GM12878 (cell line): ENCODE measurements at regions not wholly inside any gene's neighbourhood (a gene's known extent, or its start where the extent isn't known, plus 50 kb on each side); places are given as distances from the start of the nearest gene placed in this dataset.
A peak's percentile ranks its signal among the peaks of the same experiment; 100 is the strongest.

ENCODE experiments used
- BHLHE40 ChIP-seq, 2 experiments: fragments of 450-650 bp in 1 of 2; IDR thresholded peaks; 2 replicates each; pipeline ENCODE4 v1.6.1; 2011 to 2017; ENCODE audit warnings: low read depth in 2 of 2, borderline replicate concordance in 1 of 2, improper control_type of control experiment in 1 of 2, low read length in 1 of 2, mild to moderate bottlenecking in 1 of 2
- DPF2 ChIP-seq: fragments of 450-650 bp; IDR thresholded peaks from 2 replicates; pipeline ENCODE4 v1.6.1; 2017; ENCODE audit warnings: mild to moderate bottlenecking
- FOS ChIP-seq: IDR thresholded peaks from 3 replicates; pipeline ENCODE4 v1.6.1; 2011; ENCODE audit warnings: borderline replicate concordance; ENCODE audit not compliant: insufficient read length; ENCODE audit errors: extremely low read depth
- IKZF1 ChIP-seq: fragments of 450-650 bp; conservative IDR thresholded peaks from 2 replicates; pipeline ENCODE4 v1.6.1; 2017; ENCODE audit warnings: antibody characterized with exemption, mild to moderate bottlenecking
- MTA2 ChIP-seq: fragments of 450-650 bp; IDR thresholded peaks from 2 replicates; pipeline ENCODE4 v1.6.1; 2016; ENCODE audit warnings: low read depth, mild to moderate bottlenecking, moderate library complexity
- NFYA ChIP-seq: IDR thresholded peaks from 2 replicates; pipeline ENCODE4 v1.6.1; 2011; ENCODE audit warnings: low read depth, mild to moderate bottlenecking, low read length, improper control_type of control experiment, borderline replicate concordance
- PAX8 ChIP-seq: fragments of 450-650 bp; IDR thresholded peaks from 2 replicates; pipeline ENCODE4 v1.6.1; 2017; ENCODE audit warnings: mild to moderate bottlenecking, moderate library complexity
- RB1 ChIP-seq: fragments of 450-650 bp; formaldehyde crosslinking; IDR thresholded peaks from 2 replicates; pipeline ENCODE4 v1.6.1; 2017; ENCODE audit warnings: mild to moderate bottlenecking, borderline replicate concordance
- SIN3A ChIP-seq: IDR thresholded peaks from 2 replicates; pipeline ENCODE4 v1.6.1; 2012; ENCODE audit warnings: low read depth, low read length, improper control_type of control experiment
- SIX5 ChIP-seq: IDR thresholded peaks from 2 replicates; pipeline ENCODE4 v1.6.1; 2011; ENCODE audit warnings: mild to moderate bottlenecking, low read depth, low read length, moderate library complexity; ENCODE audit not compliant: severe bottlenecking
- STAT3 ChIP-seq: IDR thresholded peaks from 2 replicates; pipeline ENCODE4 v1.6.1; 2011; ENCODE audit warnings: low read depth, low read length, improper control_type of control experiment
- TBL1XR1 ChIP-seq: IDR thresholded peaks from 2 replicates; pipeline ENCODE4 v1.6.1; 2012; ENCODE audit warnings: low read depth, low read length, improper control_type of control experiment
- TCF3 ChIP-seq: IDR thresholded peaks from 2 replicates; pipeline ENCODE4 v1.6.1; 2012; ENCODE audit warnings: low read depth, mild to moderate bottlenecking, low read length, borderline replicate concordance; ENCODE audit not compliant: insufficient read depth
- TCF7 ChIP-seq: IDR thresholded peaks from 2 replicates; pipeline ENCODE4 v1.6.1; 2014; ENCODE audit warnings: antibody characterized with exemption, borderline replicate concordance
- TF ChIP-seq, protein P1 (sequence below): fragments of 450-650 bp; IDR thresholded peaks from 2 replicates; pipeline ENCODE4 v1.6.1; 2017; ENCODE audit warnings: mild to moderate bottlenecking, moderate library complexity
- TF ChIP-seq, protein P2 (sequence below): fragments of 450-650 bp; IDR thresholded peaks from 2 replicates; pipeline ENCODE4 v1.6.1; 2016; ENCODE audit warnings: mild to moderate bottlenecking
- TF ChIP-seq, protein P3 (sequence below): IDR thresholded peaks from 2 replicates; pipeline ENCODE4 v1.6.1; 2012; ENCODE audit warnings: low read depth, low read length, improper control_type of control experiment
- TF ChIP-seq, protein P4 (sequence below): fragments of 450-650 bp; formaldehyde crosslinking; IDR thresholded peaks from 2 replicates; pipeline ENCODE4 v1.5.0; 2022; ENCODE audit warnings: mild to moderate bottlenecking, missing genetic modification characterization
- TF ChIP-seq, protein P5 (sequence below): fragments of 450-650 bp; IDR thresholded peaks from 2 replicates; pipeline ENCODE4 v1.6.1; 2017; ENCODE audit warnings: antibody characterized with exemption, mild to moderate bottlenecking, moderate library complexity

DNA sequence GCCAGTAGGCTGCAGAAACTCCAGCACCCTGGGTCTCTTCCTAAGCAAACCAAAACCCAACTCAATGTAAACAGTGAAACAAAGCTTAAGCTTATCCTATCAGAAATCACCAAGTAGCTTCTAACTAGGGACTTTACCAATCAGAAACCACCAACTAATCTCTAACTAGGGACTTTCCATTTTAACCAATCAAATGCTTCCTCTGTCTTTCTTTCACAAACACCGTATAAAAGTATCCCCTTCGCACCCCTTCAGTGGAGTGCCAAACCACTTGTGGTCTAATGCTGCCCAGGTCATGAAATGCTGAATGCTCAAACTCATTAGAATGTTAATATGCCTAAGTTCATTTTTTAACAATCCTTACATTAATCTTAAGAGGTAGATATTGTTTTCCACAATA, 250.5 kb upstream of the DUSP10 start (continued):
- TF ChIP-seq, protein P1, sequence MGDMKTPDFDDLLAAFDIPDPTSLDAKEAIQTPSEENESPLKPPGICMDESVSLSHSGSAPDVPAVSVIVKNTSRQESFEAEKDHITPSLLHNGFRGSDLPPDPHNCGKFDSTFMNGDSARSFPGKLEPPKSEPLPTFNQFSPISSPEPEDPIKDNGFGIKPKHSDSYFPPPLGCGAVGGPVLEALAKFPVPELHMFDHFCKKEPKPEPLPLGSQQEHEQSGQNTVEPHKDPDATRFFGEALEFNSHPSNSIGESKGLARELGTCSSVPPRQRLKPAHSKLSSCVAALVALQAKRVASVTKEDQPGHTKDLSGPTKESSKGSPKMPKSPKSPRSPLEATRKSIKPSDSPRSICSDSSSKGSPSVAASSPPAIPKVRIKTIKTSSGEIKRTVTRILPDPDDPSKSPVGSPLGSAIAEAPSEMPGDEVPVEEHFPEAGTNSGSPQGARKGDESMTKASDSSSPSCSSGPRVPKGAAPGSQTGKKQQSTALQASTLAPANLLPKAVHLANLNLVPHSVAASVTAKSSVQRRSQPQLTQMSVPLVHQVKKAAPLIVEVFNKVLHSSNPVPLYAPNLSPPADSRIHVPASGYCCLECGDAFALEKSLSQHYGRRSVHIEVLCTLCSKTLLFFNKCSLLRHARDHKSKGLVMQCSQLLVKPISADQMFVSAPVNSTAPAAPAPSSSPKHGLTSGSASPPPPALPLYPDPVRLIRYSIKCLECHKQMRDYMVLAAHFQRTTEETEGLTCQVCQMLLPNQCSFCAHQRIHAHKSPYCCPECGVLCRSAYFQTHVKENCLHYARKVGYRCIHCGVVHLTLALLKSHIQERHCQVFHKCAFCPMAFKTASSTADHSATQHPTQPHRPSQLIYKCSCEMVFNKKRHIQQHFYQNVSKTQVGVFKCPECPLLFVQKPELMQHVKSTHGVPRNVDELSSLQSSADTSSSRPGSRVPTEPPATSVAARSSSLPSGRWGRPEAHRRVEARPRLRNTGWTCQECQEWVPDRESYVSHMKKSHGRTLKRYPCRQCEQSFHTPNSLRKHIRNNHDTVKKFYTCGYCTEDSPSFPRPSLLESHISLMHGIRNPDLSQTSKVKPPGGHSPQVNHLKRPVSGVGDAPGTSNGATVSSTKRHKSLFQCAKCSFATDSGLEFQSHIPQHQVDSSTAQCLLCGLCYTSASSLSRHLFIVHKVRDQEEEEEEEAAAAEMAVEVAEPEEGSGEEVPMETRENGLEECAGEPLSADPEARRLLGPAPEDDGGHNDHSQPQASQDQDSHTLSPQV: no peak
- TF ChIP-seq FOS (no peak), TCF7 (no peak), PAX8 (no peak), DPF2 (peak; percentile 44; the same call in 1 of the 2 replicates), SIN3A (no peak), NFYA (no peak), IKZF1 (no peak), TCF3 (no peak), SIX5 (no peak), RB1 (no peak), TBL1XR1 (no peak), BHLHE40 (IDR thresholded peaks at IDR 0.05; ENCODE audit: borderline replicate concordance in 1 of 2, low read depth in 2 of 2, low read length in 1 of 2) (no peak; a peak in 1 of 4 replicates), STAT3 (peak; percentile 23; the same call in 1 of the 2 replicates), MTA2 (peak; percentile 86)
- TF ChIP-seq, protein P2, sequence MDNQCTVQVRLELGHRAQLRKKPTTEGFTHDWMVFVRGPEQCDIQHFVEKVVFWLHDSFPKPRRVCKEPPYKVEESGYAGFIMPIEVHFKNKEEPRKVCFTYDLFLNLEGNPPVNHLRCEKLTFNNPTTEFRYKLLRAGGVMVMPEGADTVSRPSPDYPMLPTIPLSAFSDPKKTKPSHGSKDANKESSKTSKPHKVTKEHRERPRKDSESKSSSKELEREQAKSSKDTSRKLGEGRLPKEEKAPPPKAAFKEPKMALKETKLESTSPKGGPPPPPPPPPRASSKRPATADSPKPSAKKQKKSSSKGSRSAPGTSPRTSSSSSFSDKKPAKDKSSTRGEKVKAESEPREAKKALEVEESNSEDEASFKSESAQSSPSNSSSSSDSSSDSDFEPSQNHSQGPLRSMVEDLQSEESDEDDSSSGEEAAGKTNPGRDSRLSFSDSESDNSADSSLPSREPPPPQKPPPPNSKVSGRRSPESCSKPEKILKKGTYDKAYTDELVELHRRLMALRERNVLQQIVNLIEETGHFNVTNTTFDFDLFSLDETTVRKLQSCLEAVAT: peak; percentile 57; the same call in 1 of the 2 replicates
- TF ChIP-seq, protein P3, sequence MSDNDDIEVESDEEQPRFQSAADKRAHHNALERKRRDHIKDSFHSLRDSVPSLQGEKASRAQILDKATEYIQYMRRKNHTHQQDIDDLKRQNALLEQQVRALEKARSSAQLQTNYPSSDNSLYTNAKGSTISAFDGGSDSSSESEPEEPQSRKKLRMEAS: no peak
- TF ChIP-seq, protein P4, sequence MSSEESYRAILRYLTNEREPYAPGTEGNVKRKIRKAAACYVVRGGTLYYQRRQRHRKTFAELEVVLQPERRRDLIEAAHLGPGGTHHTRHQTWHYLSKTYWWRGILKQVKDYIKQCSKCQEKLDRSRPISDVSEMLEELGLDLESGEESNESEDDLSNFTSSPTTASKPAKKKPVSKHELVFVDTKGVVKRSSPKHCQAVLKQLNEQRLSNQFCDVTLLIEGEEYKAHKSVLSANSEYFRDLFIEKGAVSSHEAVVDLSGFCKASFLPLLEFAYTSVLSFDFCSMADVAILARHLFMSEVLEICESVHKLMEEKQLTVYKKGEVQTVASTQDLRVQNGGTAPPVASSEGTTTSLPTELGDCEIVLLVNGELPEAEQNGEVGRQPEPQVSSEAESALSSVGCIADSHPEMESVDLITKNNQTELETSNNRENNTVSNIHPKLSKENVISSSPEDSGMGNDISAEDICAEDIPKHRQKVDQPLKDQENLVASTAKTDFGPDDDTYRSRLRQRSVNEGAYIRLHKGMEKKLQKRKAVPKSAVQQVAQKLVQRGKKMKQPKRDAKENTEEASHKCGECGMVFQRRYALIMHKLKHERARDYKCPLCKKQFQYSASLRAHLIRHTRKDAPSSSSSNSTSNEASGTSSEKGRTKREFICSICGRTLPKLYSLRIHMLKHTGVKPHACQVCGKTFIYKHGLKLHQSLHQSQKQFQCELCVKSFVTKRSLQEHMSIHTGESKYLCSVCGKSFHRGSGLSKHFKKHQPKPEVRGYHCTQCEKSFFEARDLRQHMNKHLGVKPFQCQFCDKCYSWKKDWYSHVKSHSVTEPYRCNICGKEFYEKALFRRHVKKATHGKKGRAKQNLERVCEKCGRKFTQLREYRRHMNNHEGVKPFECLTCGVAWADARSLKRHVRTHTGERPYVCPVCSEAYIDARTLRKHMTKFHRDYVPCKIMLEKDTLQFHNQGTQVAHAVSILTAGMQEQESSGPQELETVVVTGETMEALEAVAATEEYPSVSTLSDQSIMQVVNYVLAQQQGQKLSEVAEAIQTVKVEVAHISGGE (CRISPR knock-in tag): no peak
- TF ChIP-seq, protein P5, sequence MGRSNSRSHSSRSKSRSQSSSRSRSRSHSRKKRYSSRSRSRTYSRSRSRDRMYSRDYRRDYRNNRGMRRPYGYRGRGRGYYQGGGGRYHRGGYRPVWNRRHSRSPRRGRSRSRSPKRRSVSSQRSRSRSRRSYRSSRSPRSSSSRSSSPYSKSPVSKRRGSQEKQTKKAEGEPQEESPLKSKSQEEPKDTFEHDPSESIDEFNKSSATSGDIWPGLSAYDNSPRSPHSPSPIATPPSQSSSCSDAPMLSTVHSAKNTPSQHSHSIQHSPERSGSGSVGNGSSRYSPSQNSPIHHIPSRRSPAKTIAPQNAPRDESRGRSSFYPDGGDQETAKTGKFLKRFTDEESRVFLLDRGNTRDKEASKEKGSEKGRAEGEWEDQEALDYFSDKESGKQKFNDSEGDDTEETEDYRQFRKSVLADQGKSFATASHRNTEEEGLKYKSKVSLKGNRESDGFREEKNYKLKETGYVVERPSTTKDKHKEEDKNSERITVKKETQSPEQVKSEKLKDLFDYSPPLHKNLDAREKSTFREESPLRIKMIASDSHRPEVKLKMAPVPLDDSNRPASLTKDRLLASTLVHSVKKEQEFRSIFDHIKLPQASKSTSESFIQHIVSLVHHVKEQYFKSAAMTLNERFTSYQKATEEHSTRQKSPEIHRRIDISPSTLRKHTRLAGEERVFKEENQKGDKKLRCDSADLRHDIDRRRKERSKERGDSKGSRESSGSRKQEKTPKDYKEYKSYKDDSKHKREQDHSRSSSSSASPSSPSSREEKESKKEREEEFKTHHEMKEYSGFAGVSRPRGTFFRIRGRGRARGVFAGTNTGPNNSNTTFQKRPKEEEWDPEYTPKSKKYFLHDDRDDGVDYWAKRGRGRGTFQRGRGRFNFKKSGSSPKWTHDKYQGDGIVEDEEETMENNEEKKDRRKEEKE: no peak
